ENCODE measurements at regions not wholly inside any gene's neighbourhood (a gene's known extent, or its start where the extent isn't known, plus 50 kb on each side); places are given as distances from the start of the nearest gene placed in this dataset.
"Not testable (repeated sequence)": the region's sequence is repeated elsewhere in the genome, so short reads cannot be mapped to it uniquely, and the experiment has no call there.

DNA sequence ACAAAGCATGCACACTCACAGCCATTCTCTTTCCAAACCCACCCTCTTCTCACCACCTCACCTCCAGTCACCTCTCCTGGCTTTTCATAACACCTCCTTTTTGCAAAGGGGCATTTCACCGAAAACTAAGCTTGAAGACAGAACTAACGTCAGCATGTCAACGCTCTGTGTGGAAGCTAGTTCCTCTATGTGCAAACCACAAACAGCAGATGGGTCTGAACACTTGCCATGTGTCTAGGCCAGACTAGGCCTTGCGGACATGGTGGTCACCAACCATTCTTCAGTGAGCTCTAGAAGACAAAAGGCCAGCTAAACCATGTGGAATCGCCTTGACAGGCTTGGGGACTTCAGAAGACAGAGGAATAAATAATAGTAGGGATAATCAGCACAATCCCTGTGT is 148.5 kb downstream of the TXNL1 start:
- DNase-seq (ENCODE audit: low spot score): no peak
- ATAC-seq: no peak

DNA sequence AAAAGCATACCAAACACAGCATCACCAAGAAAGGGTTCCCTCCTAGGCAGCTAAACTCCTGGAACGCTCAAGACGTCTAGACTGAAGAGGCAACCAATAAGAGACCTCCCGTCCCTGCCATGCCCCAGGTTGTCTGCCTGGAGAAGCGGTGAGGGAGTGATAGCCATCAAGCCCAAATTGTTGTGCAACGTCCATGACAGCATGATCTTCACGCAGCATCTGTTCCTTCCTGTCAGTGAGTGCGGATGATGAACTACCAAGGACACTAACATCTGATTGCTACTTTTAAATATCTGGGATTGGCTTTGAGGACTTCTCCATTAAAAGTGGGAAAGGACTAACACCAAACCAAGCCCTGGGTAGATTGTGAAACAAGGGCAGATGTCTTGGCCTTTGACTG is 149.7 kb downstream of the TXNL1 start:
- no peak for DNase-seq (ENCODE audit: low spot score)
- ATAC-seq: no peak

- no peak for ATAC-seq
- DNase-seq (ENCODE audit: low spot score): no peak
Observed at GRCh38 chr18:56487801-56488200, 150.6 kb downstream of the TXNL1 start.

GRCh38 chr18:56483386-56483785 is 155.0 kb downstream of the TXNL1 start:
- ATAC-seq: no peak
- no peak for DNase-seq (ENCODE audit: low spot score)

- not testable (repeated sequence) for DNase-seq (ENCODE audit: low spot score); ATAC-seq
Observed at GRCh38 chr18:56482813-56483212, 155.6 kb downstream of the TXNL1 start.

DNA sequence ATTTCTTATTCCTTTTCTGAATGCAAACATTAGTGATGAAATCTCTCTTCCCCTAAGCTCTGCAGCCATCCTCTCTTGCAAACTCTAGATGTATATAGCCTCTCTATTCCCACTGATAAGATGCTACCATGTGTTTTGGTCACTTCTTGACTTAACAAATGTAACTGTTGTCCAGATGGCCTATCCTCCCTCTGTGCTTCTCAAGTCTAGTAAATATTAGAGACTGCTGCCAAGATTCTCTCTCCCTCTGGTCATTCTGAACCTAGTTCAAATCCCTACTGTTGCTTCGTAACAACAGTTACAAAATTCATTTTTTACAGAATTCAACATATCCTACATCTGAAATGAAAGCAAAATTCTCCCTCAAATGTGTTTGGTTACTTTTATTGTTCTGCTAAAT is 156.6 kb downstream of the TXNL1 start:
- ATAC-seq: no peak

GRCh38 chr18:56479841-56480240 is 158.6 kb downstream of the TXNL1 start:
- DNase-seq (ENCODE audit: low spot score): no peak
- ATAC-seq: no peak

More for the DNA sequence above, 156.6 kb downstream of the TXNL1 start:
- DNase-seq (ENCODE audit: low spot score): no peak

GRCh38 chr18:56475250-56475649 is 163.1 kb downstream of the TXNL1 start:
- ATAC-seq: no peak
- no peak for DNase-seq (ENCODE audit: low spot score)

- DNase-seq (ENCODE audit: low spot score): no peak
- no peak for ATAC-seq
Observed at GRCh38 chr18:56473400-56474024, 164.9 kb downstream of the TXNL1 start.

DNA sequence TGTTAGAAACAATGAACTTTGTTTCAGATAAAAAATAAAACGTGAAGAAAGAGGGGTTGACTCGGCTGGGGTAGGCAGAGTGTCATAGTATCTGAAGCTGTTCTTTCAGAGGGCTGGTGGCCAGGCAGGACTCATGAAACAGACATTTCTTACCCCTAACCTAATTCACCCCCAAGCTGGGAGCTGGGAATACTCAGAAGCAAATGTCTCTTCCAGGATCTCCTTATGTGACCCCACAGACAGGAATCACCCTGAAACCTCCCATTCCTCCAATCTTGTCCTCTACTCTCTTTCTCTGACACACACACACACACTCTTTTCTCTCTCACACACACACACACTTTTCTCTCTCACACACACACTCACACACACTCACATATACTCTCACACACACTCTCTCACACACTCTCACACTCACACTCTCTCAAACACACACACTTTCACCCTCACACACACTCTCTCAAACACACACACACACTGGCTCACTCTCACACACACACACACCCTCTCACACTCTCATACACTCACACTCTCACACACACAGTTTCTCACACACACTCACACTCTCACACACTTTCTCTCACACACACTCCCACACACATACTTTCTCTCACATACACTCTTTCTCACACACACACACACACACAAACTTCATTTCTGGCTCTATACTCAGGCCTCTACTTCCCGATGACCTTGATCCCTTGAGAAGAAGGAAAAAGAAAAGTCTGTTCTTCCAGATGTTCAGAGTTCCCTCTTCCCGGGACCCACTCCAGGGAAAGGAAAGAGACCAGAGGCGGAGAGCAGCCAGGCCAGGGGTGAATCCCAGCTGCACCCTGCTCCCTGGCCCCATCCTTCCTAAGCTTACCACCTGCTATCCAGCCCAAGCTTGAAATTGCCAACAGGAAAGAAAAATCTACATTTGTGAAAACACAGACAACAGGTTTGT is 167.7 kb downstream of the TXNL1 start:
- no peak for ATAC-seq

GRCh38 chr18:56469582-56469981 is 168.8 kb downstream of the TXNL1 start:
- ATAC-seq (no peak), DNase-seq (ENCODE audit: low spot score) (no peak)

More for the DNA sequence above, 167.7 kb downstream of the TXNL1 start:
- DNase-seq (ENCODE audit: low spot score): no peak

GRCh38 chr18:56468396-56468795 is 170.0 kb downstream of the TXNL1 start:
- DNase-seq (ENCODE audit: low spot score) (no peak), ATAC-seq (peak; percentile 31)

DNA sequence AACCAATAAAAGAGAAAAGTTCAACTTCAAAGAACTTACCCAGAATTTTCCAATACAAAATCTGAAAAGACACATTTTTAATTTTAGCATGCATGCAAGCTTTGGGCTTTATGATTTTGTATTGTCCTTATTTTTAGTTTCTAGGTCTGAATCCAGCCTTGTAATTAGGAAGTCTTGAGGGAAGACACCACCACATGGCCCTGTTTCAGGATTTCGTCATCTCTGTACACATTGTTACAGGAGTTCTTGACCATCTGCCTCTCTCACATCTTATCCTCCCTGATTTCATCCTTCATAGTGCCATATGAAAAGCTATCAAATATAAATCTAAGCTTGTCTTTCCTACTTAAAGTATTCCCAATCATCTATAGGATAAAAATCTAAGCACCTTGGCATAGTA is 176.1 kb downstream of the TXNL1 start:
- DNase-seq (ENCODE audit: low spot score) (no peak), ATAC-seq (no peak)

DNA sequence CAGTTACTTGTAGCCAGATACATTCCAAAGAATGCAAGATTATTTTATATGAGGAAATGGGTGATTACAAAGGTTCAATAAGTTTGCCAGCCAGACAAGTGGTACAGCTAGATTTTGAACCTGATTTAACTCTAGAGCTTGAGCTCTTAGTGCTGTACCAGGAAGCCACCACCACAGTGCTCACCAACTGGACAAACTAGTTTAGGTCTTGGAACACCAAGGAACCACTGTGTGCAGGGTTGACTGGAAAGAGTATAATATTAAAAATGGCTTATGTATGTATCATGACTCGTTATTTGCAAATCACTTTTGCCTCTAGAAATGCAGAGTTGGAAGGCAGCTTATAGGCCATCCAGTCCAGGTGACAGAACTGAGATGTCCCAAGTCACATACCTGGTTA is 177.2 kb downstream of the TXNL1 start:
- ATAC-seq (no peak), DNase-seq (ENCODE audit: low spot score) (no peak)

GRCh38 chr18:56460581-56460980 is 177.8 kb downstream of the TXNL1 start:
- ATAC-seq (no peak), DNase-seq (ENCODE audit: low spot score) (no peak)

DNA sequence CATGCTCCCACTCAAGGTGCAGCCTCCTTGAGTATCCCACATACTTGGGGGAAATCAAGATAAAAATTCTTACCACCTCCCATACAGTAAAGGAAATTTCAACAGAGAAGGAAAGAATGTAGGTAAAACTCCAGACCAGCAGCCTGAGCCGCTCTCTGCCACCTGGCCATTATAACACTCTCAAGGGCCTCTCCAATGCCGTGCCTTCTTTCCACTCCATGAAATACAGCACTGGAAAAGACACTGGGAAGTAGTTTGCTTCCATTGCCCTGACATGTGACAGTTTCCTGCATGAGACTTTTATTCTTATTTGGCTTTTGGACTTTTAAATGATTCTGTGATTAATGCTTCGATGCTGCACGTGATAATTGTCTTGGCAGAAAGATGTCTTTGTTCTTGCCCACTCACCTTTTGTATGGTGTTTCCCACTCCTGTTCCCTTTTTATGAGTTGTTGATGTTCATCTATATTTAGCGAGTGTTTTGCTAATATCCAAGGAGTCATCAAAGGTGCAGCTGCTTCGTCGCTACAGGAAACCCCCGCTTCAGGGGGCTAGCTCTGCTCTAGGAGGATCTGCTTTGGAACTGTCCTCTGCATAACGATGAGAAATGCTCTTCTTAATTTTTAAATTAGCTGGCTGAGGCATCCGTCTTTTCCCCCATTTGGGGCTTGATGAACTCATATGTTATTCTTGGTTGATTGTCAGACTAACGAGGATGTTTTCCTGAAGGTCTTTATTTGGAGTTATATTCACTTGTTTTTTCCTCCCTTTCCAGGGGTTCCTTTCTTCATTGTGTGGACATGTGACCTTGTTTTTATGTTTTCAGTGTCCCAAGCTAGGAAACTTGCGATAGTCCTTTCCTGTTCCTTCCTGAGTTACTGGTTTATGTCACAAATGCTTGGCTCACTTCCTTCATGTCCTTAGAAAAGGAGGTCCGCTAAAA is 179.4 kb downstream of the TXNL1 start:
- ATAC-seq (peak; percentile 41), DNase-seq (ENCODE audit: low spot score) (no peak)

DNA sequence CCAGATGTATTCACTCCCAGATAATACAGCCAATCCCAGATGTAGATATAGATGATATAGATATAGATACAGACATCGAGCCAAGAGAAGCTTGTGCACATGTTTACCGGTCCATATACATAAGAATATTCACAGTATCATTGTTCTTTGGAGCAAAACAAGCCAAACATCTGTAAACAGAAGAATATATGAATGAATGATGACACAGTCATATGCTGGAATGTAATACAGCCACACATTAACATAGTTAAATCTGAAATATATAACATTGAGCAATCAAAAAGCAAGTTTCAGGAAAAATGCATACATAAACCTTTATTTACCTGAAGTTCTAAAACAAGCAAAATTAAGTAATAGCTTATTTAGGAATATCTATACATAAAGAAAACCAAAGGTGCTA is 182.5 kb downstream of the TXNL1 start:
- ATAC-seq (no peak), DNase-seq (ENCODE audit: low spot score) (no peak)

DNA sequence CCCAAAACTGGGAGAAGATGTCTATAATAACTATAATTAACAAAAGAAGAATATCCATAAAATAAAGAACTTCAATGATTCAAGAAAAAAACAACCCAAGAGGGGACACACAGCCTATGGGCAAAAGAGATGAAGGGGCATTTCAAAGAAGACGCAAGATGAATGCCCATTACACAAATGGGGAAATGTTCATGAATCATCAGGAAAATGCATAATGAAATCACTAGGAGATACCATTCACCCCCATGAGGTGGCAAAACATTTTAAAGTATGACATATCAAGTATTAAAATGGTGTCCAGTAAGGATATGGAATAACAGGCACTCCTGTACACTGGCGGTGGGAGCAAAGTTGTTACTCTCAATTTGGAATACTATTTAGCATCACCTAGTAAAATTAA is 183.3 kb downstream of the TXNL1 start:
- no peak for ATAC-seq
- DNase-seq (ENCODE audit: low spot score): no peak

- DNase-seq (ENCODE audit: low spot score) (no peak), ATAC-seq (no peak)
Observed at GRCh38 chr18:56453631-56454030, 184.8 kb downstream of the TXNL1 start.

GRCh38 chr18:56451188-56451587 is 187.2 kb downstream of the TXNL1 start:
- ATAC-seq: no peak
- DNase-seq (ENCODE audit: low spot score): no peak

DNA sequence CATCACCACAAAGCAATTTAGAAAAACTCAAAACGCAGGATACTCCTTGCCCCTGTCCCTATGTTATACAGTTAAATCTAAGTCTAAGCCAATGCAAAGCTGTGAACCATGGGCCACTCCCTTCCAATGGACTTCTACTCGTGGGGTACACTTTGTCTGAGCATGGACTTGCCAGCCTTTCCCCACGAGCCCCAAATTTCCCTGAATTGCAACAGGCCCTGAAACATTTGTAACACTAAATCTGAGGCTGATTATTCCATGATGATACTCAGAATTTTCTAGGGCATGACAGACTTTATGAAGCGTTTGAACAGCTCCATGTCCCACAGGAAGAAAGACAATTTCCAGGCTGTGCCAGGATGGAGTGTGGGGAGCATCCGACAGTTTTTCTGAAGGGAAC is 189.6 kb downstream of the TXNL1 start:
- no peak for ATAC-seq
- no peak for DNase-seq (ENCODE audit: low spot score)

Measured in left lobe of liver (tissue), 2 donors.